Ishikawa (cell line): ENCODE measurements at regions not wholly inside any gene's neighbourhood (a gene's known extent, or its start where the extent isn't known, plus 50 kb on each side); places are given as distances from the start of the nearest gene placed in this dataset.

ENCODE experiments used
- CEBPB ChIP-seq: IDR thresholded peaks from 2 replicates; pipeline ENCODE4 v1.6.1; 2012
- EGR1 ChIP-seq: IDR thresholded peaks from 2 replicates; pipeline ENCODE4 v1.6.1; 2012
- EP300 ChIP-seq: IDR thresholded peaks from 2 replicates; pipeline ENCODE4 v1.6.1; 2012; ENCODE audit warnings: borderline replicate concordance
- FOXM1 ChIP-seq: IDR thresholded peaks from 2 replicates; pipeline ENCODE4 v1.6.1; 2012; ENCODE audit warnings: low read depth, borderline replicate concordance
- NFIC ChIP-seq: IDR thresholded peaks from 2 replicates; pipeline ENCODE4 v1.6.1; 2012
- RAD21 ChIP-seq: IDR thresholded peaks from 2 replicates; pipeline ENCODE4 v1.6.1; 2012; ENCODE audit warnings: low read depth
- TAF1 ChIP-seq: IDR thresholded peaks from 2 replicates; pipeline ENCODE4 v1.6.1; 2012; ENCODE audit warnings: low read depth, mild to moderate bottlenecking
- TCF12 ChIP-seq: IDR thresholded peaks from 2 replicates; pipeline ENCODE4 v1.6.1; 2012; ENCODE audit warnings: low read depth
- TEAD4 ChIP-seq: IDR thresholded peaks from 2 replicates; pipeline ENCODE4 v1.6.1; 2012
- YY1 ChIP-seq: IDR thresholded peaks from 2 replicates; pipeline ENCODE4 v1.6.1; 2012; ENCODE audit warnings: low read depth
- ZBTB7A ChIP-seq: IDR thresholded peaks from 2 replicates; pipeline ENCODE4 v1.6.1; 2012; ENCODE audit warnings: low read depth
- TF ChIP-seq, protein P1 (sequence below): IDR thresholded peaks from 2 replicates; pipeline ENCODE4 v1.6.1; 2012; ENCODE audit warnings: low read depth, mild to moderate bottlenecking
- TF ChIP-seq, protein P2 (sequence below): IDR thresholded peaks from 2 replicates; pipeline ENCODE4 v1.6.1; 2012
- TF ChIP-seq, protein P3 (sequence below): IDR thresholded peaks from 2 replicates; pipeline ENCODE4 v1.6.1; 2012

DNA sequence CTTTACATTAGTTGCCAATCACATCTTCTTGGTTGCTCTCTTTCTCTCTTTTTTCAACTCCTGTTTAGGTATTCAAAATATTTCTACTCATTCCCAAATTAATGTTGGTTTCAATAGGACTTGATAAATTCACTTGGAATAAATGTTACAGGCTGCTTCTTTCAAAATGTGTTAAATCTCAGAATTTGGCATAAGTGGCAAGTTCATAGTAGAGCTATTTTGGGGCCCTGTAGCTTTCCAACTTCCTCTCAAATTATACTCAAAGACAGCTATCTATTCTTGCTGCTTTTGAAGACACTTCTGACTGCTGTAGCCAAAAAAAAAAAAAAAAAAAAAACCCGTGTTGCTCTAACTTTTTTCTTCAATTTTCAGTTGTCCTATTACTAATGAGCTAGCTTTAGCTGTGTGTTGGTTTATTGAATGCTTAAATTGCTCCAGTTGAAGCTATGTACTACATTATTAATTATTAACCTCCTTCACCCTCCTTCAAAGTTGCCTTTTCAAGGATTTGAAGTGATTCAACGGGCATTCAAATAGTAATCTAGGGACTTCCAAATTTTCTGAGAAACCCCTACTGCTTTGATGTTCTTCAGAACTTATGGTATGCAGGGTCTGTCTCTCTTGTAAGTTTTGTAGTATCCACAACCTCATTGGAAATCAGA lies 554.6 kb upstream of the FLRT2 start:
- TF ChIP-seq RAD21: no peak
- TF ChIP-seq, protein P1, sequence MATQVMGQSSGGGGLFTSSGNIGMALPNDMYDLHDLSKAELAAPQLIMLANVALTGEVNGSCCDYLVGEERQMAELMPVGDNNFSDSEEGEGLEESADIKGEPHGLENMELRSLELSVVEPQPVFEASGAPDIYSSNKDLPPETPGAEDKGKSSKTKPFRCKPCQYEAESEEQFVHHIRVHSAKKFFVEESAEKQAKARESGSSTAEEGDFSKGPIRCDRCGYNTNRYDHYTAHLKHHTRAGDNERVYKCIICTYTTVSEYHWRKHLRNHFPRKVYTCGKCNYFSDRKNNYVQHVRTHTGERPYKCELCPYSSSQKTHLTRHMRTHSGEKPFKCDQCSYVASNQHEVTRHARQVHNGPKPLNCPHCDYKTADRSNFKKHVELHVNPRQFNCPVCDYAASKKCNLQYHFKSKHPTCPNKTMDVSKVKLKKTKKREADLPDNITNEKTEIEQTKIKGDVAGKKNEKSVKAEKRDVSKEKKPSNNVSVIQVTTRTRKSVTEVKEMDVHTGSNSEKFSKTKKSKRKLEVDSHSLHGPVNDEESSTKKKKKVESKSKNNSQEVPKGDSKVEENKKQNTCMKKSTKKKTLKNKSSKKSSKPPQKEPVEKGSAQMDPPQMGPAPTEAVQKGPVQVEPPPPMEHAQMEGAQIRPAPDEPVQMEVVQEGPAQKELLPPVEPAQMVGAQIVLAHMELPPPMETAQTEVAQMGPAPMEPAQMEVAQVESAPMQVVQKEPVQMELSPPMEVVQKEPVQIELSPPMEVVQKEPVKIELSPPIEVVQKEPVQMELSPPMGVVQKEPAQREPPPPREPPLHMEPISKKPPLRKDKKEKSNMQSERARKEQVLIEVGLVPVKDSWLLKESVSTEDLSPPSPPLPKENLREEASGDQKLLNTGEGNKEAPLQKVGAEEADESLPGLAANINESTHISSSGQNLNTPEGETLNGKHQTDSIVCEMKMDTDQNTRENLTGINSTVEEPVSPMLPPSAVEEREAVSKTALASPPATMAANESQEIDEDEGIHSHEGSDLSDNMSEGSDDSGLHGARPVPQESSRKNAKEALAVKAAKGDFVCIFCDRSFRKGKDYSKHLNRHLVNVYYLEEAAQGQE: no peak
- TF ChIP-seq ZBTB7A: no peak
- TF ChIP-seq FOXM1: no peak
- no peak for TF ChIP-seq EP300
- TF ChIP-seq NFIC: no peak
- no peak for TF ChIP-seq TAF1
- no peak for TF ChIP-seq TEAD4
- no peak for TF ChIP-seq EGR1
- no peak for TF ChIP-seq CEBPB
- TF ChIP-seq TCF12: no peak
- no peak for TF ChIP-seq YY1
- TF ChIP-seq, protein P2, sequence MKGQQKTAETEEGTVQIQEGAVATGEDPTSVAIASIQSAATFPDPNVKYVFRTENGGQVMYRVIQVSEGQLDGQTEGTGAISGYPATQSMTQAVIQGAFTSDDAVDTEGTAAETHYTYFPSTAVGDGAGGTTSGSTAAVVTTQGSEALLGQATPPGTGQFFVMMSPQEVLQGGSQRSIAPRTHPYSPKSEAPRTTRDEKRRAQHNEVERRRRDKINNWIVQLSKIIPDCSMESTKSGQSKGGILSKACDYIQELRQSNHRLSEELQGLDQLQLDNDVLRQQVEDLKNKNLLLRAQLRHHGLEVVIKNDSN: no peak
- TF ChIP-seq, protein P3, sequence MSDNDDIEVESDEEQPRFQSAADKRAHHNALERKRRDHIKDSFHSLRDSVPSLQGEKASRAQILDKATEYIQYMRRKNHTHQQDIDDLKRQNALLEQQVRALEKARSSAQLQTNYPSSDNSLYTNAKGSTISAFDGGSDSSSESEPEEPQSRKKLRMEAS: no peak
